HG02763 (cell line): ENCODE measurements at regions not wholly inside any gene's neighbourhood (a gene's known extent, or its start where the extent isn't known, plus 50 kb on each side); places are given as distances from the start of the nearest gene placed in this dataset.
"Not testable (repeated sequence)": the region's sequence is repeated elsewhere in the genome, so short reads cannot be mapped to it uniquely, and the experiment has no call there.

Experiments
- ATAC-seq: cut with Tn5 transposase; IDR thresholded peaks from one replicate; pipeline ENCODE4 v1.9.1; 2021; ENCODE audit warnings: mild to moderate bottlenecking, moderate library complexity; ENCODE audit not compliant: unreplicated experiment

GRCh38 chr2:38243186-38243880 lies 133.7 kb downstream of the ATL2 start:
- no peak for ATAC-seq

DNA sequence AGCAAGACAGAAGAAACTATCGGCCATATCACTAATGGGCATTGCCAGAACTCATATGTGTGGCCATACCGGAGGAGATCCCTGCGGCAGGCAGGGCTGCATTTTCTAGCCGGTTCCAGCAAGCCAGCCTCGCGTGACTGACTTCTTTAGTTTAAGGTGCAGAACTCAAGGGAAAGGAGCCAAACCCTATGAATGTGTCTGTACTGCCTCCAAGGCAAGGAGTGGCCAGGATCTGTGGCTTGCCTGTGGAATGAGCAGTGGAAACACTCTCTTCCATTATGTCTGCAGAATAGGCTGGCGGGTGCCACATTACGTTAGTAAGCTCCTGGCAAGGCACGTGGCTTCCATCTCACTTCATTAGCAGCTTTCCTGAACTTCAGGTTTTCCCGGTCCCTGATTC lies 137.6 kb downstream of the ATL2 start:
- no peak for ATAC-seq

DNA sequence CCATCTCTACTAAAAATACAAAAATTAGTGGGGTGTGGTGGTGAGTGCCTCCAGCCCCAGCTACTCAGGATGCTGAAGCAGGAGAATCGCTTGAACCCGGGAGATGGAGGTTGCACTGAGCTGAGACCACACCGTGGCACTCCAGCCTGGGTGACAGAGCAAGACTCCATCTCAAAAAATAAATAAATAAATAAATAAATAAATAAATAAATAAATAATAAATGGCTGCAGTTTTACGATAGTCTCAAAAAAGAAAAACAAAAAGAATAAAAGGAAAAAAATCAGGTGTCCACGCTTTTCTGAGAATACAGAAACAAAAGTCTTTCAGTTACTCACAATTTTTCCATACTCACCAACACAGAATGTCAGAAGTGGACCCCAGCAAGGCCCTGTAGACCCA lies 138.4 kb downstream of the ATL2 start:
- not testable (repeated sequence) for ATAC-seq

- no peak for ATAC-seq
These were observed 139.8 kb downstream of the ATL2 start for GRCh38 chr2:38237311-38237710.

- no peak for ATAC-seq
These were observed 143.7 kb downstream of the ATL2 start for GRCh38 chr2:38233231-38233983.

DNA sequence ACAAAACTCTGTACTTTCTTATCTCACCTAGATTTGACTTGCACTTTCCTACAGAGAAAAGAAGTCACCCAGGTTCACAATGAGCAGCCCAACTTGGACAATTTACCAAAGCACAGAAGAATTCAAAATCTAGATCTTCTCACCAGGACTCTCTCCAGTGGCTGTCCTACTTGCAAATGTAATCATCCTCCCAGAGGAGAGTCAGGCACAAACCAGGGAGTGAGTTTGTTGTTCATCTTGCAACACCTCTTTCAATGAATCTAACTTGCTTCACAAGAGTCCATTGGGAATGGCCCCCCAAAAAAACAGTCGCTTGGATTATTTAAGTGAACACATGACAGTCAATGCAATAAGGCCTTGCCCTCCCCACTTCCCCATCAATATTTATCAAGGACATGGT lies 144.6 kb downstream of the ATL2 start:
- ATAC-seq: no peak

GRCh38 chr2:38230756-38231155 lies 146.3 kb downstream of the ATL2 start:
- no peak for ATAC-seq

DNA sequence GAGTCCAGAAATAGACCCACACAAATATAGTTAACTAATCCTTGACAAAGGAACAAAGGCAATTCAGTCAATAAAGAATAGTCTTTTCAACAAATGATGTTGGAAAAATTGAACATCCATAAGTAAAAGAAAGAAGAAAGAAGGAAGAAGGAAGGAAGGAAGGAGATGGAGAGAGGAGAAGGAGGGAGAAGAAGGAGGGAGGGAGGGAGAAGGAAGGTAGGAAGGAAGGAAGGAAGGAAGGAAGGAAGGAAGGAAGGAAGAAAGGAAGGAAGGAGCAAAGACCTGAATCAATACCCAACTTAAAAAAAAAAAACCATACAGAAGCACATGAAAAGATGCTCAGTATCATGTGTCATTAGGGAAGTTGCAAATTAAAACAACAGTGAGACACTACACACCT lies 148.3 kb downstream of the ATL2 start:
- no peak for ATAC-seq

DNA sequence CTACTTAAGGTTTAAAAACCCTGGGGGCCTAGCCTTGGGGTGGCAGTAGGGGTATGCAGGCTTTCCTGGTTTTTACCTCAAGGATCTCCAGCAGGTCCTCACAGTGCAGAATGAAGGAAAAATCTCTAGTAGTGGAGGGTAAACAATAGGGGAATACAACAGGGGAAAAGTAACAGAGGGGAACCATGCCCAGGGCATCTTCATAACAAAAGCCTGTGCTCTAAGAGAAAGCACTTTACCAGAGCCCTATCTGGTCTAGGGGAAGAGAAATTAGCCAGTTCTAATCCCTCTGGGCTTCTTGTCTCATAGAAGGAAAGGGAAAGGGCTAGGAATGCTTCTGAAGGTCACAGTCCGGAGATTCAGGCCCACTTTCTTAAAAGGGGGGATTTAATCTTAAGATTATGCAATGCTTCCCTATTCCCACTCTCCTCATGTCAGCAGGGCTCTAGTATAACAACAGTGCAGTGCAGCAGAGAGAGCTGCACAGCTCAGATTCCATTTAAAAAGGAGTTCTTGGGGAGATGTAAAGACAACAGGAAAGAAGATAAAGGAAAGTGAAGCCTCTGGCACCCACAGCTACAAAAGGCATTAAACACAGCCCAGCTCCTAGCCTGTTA lies 149.0 kb upstream of the CYP1B1 start:
- ATAC-seq: no peak

DNA sequence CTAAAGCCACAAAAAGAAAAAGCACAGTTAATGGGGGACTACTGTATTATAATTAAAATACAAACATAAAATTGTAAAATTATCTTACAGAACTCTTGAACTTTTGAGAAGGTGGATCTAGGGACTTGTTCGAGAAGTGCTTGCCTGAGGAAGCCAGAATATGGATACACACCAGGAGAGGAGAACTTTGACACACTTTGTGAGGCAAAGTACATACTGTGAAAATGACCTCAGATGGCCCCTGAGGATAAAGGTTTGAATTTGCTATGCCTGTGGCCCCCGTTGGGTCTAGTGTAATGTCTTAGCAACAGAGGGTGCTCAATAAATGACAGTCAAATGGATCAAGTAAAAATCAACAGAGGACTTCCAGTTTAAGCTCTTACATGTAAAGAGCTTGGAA lies 148.2 kb upstream of the CYP1B1 start:
- ATAC-seq: no peak

- no peak for ATAC-seq
These were observed 147.3 kb upstream of the CYP1B1 start for GRCh38 chr2:38223256-38223655.

- ATAC-seq: no peak
These were observed 144.2 kb upstream of the CYP1B1 start for GRCh38 chr2:38220164-38220563.

DNA sequence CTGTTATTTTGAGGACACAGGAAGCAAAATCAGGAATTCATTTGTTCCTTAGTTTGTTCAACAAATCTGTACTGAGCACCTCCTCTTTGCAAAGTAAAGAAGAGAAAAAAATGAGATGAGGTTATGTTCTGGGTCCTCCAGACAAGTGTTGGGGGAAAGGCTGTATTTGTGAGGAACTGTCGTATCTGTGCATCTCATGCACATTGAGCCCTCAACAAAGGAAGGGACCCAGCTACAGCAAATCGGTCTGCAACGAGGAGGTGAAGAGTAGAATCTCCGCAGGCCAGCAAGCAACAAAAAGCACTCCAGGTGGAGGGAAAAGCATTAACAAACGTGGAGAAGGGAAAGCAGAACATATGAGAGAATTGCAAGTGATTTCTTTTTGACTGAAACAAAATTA lies 143.0 kb upstream of the CYP1B1 start:
- no peak for ATAC-seq

GRCh38 chr2:38218591-38218991 lies 142.6 kb upstream of the CYP1B1 start:
- ATAC-seq: no peak

- ATAC-seq: no peak
These were observed 141.6 kb upstream of the CYP1B1 start for GRCh38 chr2:38217401-38218188.

GRCh38 chr2:38216886-38217285 lies 140.9 kb upstream of the CYP1B1 start:
- no peak for ATAC-seq

DNA sequence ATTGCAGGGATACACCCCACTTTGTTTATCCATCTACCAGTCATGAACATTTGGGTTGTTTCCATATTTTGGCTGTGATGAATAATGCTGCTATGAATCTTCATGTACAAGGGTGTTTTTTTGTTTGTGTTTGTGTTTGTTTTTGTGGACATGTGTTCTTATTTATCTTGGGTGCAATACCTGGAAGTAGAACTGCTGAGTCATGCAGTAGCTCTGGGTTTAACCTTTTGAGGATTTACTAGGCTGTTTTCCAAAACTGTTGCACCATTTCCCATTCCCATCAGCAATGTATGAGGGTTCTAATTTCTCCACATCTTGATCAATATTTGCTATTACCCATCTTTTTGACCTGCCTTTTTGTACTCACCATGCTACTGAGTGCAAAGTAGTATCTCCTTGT lies 140.0 kb upstream of the CYP1B1 start:
- ATAC-seq: no peak

- ATAC-seq: no peak
These were observed 139.6 kb upstream of the CYP1B1 start for GRCh38 chr2:38215522-38215921.

GRCh38 chr2:38214209-38214717 lies 138.3 kb upstream of the CYP1B1 start:
- no peak for ATAC-seq

DNA sequence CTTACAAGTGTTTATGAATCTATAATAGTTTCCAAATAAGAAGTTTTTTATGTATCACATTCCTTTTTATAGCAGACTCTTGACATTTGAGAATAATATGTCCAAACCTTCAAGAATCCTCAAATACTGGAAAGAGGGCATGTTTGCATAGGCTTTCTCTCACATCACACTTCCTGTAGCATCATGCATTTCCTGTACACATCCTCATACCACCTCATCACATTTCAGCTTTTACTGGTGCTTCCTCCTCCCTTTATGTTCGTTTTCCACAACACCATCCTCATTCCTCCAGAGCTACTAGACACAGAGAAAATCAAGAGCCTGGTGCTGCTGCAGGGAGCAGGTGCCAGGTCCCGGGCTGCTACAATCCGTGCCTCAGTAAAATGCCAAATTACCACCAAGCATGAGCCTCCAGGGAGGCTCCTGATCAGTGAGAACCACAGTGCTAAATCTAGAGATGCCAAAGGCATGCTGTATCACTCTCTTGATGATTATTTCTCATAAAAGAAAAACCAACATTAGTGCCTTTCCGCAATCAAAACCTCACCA lies 137.7 kb upstream of the CYP1B1 start:
- ATAC-seq: no peak

DNA sequence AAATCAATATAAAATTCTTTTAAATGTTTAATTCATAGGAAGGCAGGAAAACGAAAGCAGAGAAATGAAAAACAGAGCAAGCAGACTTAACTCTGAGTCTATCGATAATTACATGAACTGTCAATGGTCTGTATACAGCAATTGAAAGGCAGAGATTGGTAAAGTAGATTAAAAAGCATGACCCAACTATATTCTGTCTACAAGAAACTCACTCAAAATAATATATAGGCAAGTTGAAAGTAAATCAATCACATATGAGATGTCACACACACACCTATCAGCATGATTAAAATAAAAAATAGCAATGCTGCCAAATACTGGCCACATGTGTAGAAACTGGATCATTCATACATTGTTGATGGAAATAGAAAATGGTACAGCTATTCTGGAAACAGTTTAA lies 136.4 kb upstream of the CYP1B1 start:
- ATAC-seq: no peak
